PC-9 (cell line): ENCODE measurements at regions not wholly inside any gene's neighbourhood (a gene's known extent, or its start where the extent isn't known, plus 50 kb on each side); places are given as distances from the start of the nearest gene placed in this dataset.

Source experiments
- BruUV-seq: library from RNA; stranded (reverse); fragments of 400-500 nt; replicated peaks from 2 replicates; lab custom pipeline; 2021; lab: Mats Ljungman, UMichigan
- CTCF ChIA-PET: fragments of 300-600 bp; sonication (Branson Sonifier 250); formaldehyde crosslinking; loops from one replicate; lab custom pipeline; 2022; ENCODE audit warnings: antibody characterized with exemption; lab: Charles Lee
- POLR2A ChIA-PET: fragments of 300-600 bp; sonication (Branson Sonifier 250); formaldehyde crosslinking; loops from one replicate; lab custom pipeline; 2022; ENCODE audit warnings: antibody characterized with exemption; ENCODE audit not compliant: unreplicated experiment; lab: Charles Lee
- DNase-seq, 2 experiments: peaks; one replicate each; pipeline versions ENCODE4 v3.0.0 to v3.0.0-alpha.2; 2015 to 2022; ENCODE audit warnings: mixed read lengths in 1 of 2
- H2AFZ ChIP-seq: fragments of 200-600 bp; sonication (generic); 2 replicates; pipeline ENCODE4 v1.8.1; 2017; ENCODE audit warnings: antibody characterized with exemption
- H3F3A ChIP-seq: fragments of 200-600 bp; sonication (generic); 2 replicates; pipeline ENCODE4 v1.8.1; 2017; ENCODE audit warnings: antibody characterized with exemption, mild to moderate bottlenecking, low read depth; ENCODE audit not compliant: insufficient read depth
- H3K27ac ChIP-seq: fragments of 200-600 bp; sonication (generic); 2 replicates; pipeline ENCODE4 v1.6.1; 2016; ENCODE audit warnings: mixed run types
- H3K27me3 ChIP-seq: fragments of 200-600 bp; sonication (generic); 2 replicates; pipeline ENCODE4 v1.6.1; 2016; ENCODE audit warnings: low read depth, mixed run types; ENCODE audit not compliant: insufficient read depth
- H3K36me3 ChIP-seq: fragments of 200-600 bp; sonication (generic); 2 replicates; pipeline ENCODE4 v1.6.1; 2016; ENCODE audit warnings: low read depth, mixed run types
- H3K4me1 ChIP-seq: fragments of 200-600 bp; sonication (generic); replicated peaks from 2 replicates; pipeline ENCODE4 v1.6.1; 2016; ENCODE audit warnings: mixed run types; ENCODE audit not compliant: insufficient read depth
- H3K4me2 ChIP-seq: fragments of 200-600 bp; sonication (generic); 2 replicates; pipeline ENCODE4 v1.6.1; 2017; ENCODE audit warnings: mixed run types
- H3K4me3 ChIP-seq: fragments of 200-600 bp; sonication (generic); 2 replicates; pipeline ENCODE4 v1.6.1; 2016; ENCODE audit warnings: mixed run types
- H3K79me2 ChIP-seq: fragments of 200-600 bp; sonication (generic); 2 replicates; pipeline ENCODE4 v1.6.1; 2017; ENCODE audit warnings: low read depth, mixed run types
- H3K9me2 ChIP-seq: fragments of 200-600 bp; sonication (generic); 2 replicates; pipeline ENCODE4 v1.8.1; 2017; ENCODE audit warnings: mild to moderate bottlenecking; ENCODE audit not compliant: insufficient read depth
- H3K9me3 ChIP-seq: fragments of 200-600 bp; sonication (generic); 2 replicates; pipeline ENCODE4 v1.8.1; 2016; ENCODE audit warnings: low read depth; ENCODE audit not compliant: insufficient read depth
- H4K20me1 ChIP-seq: fragments of 200-600 bp; sonication (generic); 2 replicates; pipeline ENCODE4 v1.8.1; 2017; ENCODE audit not compliant: insufficient read depth
- EZH2 ChIP-seq: fragments of 200-600 bp; sonication (generic); IDR thresholded peaks from 2 replicates; pipeline ENCODE4 v1.8.0; 2017; ENCODE audit warnings: antibody characterized with exemption, low read depth
- intact Hi-C: fragments of 100-400 bp; cut with micrococcal nuclease; formaldehyde crosslinking; loops from one replicate; pipeline ENCODE4 v1.10.0; 2022; ENCODE audit not compliant: unreplicated experiment
- TF ChIP-seq, protein P1 (sequence below): fragments of 200-600 bp; sonication (generic); conservative IDR thresholded peaks from 2 replicates; pipeline ENCODE4 v1.6.1; 2017; ENCODE audit warnings: mixed run types, antibody characterized with exemption, mild to moderate bottlenecking, moderate library complexity

DNA sequence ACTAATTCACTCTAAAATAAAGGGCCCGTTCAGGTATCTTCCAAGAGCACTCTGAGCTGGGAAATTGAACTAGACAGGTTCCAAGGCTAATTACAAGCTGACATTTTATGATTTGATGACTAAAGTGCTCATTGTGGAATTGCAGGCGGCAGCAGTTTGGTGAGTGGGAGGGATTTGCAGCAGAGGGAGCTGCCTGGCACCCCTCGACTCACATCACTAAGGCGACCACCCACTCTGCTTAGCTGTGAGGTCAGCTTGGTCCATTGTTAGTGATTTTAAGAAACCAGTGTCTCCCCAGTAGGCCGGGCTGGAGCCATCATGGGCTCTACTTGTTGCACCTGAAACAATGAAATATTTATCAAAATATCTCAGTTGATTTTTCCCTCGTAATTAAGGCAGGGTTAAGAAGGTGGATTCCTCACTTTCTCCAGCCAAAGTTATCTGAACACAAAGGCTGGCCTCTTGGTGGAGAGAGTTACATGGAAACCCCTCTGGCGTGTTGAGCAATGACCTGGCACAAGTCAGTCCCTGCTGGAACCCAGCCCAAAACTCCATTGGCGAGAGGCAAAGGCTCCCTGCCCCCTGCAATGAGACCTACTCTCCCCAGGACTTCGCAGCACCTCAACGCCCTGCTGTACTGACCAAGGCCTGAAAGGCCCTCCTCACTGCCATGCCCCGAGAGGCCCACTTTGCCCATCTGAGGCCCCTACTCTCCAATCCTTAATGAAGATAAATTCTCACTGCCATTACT, 65.0 kb upstream of the ATP2B2 start:
- Histone ChIP-seq H3K79me2 (no peaks in the 10 kb centered on the region), H2AFZ (no peak overlapping the region), H3K9me3 (no peaks in the 10 kb centered on the region), H3K27me3 (peaks cover 83% of the 10 kb centered on the region), H3K4me1 (no peaks in the 10 kb centered on the region), H3K36me3 (no peaks in the 10 kb centered on the region), H3K4me3 (no peak overlapping the region), H3K27ac (no peak overlapping the region), H3K4me2 (no peak overlapping the region), H3F3A (no peaks in the 10 kb centered on the region), H4K20me1 (no peaks in the 10 kb centered on the region), H3K9me2 (no peaks in the 10 kb centered on the region)
- TF ChIP-seq EZH2: no peak
- TF ChIP-seq, protein P1, sequence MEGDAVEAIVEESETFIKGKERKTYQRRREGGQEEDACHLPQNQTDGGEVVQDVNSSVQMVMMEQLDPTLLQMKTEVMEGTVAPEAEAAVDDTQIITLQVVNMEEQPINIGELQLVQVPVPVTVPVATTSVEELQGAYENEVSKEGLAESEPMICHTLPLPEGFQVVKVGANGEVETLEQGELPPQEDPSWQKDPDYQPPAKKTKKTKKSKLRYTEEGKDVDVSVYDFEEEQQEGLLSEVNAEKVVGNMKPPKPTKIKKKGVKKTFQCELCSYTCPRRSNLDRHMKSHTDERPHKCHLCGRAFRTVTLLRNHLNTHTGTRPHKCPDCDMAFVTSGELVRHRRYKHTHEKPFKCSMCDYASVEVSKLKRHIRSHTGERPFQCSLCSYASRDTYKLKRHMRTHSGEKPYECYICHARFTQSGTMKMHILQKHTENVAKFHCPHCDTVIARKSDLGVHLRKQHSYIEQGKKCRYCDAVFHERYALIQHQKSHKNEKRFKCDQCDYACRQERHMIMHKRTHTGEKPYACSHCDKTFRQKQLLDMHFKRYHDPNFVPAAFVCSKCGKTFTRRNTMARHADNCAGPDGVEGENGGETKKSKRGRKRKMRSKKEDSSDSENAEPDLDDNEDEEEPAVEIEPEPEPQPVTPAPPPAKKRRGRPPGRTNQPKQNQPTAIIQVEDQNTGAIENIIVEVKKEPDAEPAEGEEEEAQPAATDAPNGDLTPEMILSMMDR: no peak
- CTCF ChIA-PET: no interaction called here
- intact Hi-C loops: no loop called here
- POLR2A ChIA-PET: no interaction called here
- no TSS peak for BruUV-seq
- DNase-seq: no peak

DNA sequence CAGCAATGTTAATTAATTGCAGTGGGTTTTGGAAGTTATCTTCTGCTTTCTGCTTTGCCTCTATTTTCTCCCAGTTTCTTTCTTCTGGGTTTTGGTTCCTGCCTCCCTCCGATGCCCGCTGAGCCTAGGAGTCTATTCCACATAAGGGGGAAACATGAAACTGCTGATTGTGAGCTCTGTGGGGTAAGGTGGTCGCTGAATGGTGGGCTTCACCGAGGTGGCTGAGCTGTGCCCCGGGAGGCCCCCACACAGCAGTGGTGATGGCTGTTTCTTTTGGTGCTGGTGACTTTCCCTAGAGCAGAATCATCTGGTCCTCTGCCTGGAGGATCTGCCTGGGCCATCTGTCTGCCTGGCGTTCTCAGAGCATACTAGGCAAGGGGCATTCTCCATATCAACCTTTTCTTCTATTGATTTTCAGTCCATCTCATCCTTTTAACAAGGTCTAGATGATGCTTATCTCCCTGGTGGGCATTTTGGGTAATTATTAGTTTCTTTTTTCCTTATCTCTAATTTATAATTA, 68.8 kb upstream of the ATP2B2 start:
- intact Hi-C loops: no loop called here
- ChIA-PET POLR2A (no interaction called here), CTCF (no interaction called here)
- DNase-seq: no peak
- Histone ChIP-seq H3K4me2 (no peak overlapping the region), H3K4me1 (no peaks in the 10 kb centered on the region), H3K27me3 (peaks cover 94% of the 10 kb centered on the region), H3K9me3 (no peaks in the 10 kb centered on the region), H4K20me1 (no peaks in the 10 kb centered on the region), H3K9me2 (no peaks in the 10 kb centered on the region), H2AFZ (no peak overlapping the region), H3K79me2 (no peaks in the 10 kb centered on the region), H3F3A (no peaks in the 10 kb centered on the region), H3K36me3 (no peaks in the 10 kb centered on the region), H3K27ac (no peak overlapping the region), H3K4me3 (no peak overlapping the region)
- BruUV-seq: no TSS peak
- TF ChIP-seq EZH2: no peak
- TF ChIP-seq, protein P1: no peak

DNA sequence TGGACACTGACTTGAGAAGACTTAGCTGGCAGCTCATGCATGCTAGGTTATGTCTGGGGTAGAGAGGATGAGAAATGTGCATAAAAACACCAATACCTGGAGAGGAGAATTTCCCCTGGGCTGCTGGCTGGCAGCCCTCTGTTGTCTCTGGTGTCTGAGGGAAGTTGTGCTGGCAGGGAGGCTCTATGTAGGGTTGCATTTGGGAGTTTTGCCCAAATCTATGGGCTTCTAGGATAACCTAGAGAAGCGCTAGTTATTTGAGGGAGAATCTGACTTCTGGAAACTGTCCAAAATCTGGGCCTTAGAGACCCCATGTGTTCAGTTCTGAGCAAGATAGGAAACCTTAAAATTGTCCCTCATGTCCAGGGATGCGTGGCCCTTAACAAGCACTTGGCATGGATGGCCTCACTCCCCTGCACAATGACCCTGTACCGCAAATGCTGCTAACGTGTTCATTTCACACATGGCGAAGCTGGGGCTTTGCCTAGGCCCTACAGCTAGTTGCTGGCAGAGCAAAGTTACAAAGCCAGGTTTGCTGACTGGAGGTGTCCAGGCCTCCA, 70.3 kb upstream of the ATP2B2 start:
- no peak overlapping the region for H3K27ac ChIP-seq
- H3K79me2 ChIP-seq: no peaks in the 10 kb centered on the region
- H3K9me2 ChIP-seq: no peaks in the 10 kb centered on the region
- intact Hi-C loops: no loop called here
- ChIA-PET CTCF (no interaction called here), POLR2A (no interaction called here)
- peaks cover 94% of the 10 kb centered on the region for H3K27me3 ChIP-seq
- H3K36me3 ChIP-seq: no peaks in the 10 kb centered on the region
- H4K20me1 ChIP-seq: no peaks in the 10 kb centered on the region
- H2AFZ ChIP-seq: no peak overlapping the region
- no peak for DNase-seq
- H3K9me3 ChIP-seq: no peaks in the 10 kb centered on the region
- no TSS peak for BruUV-seq
- H3F3A ChIP-seq: no peaks in the 10 kb centered on the region
- H3K4me3 ChIP-seq: no peak overlapping the region
- H3K4me1 ChIP-seq: no peaks in the 10 kb centered on the region
- H3K4me2 ChIP-seq: no peak overlapping the region
- no peak for TF ChIP-seq EZH2
- TF ChIP-seq, protein P1: no peak
